Urothelium cell line (cell line): ENCODE measurements at regions not wholly inside any gene's neighbourhood (a gene's known extent, or its start where the extent isn't known, plus 50 kb on each side); places are given as distances from the start of the nearest gene placed in this dataset.
A peak's percentile ranks its signal among the peaks of the same experiment; 100 is the strongest.

ENCODE experiments used
- DNase-seq: peaks from one replicate; pipeline ENCODE4 v3.0.0; 2011; ENCODE audit warnings: low spot score, mixed read lengths
- FAIRE-seq: peaks from 2 replicates; lab custom pipeline; 2011; peaks lifted over from hg19 to GRCh38; lab: Jason Lieb, UNC

DNA sequence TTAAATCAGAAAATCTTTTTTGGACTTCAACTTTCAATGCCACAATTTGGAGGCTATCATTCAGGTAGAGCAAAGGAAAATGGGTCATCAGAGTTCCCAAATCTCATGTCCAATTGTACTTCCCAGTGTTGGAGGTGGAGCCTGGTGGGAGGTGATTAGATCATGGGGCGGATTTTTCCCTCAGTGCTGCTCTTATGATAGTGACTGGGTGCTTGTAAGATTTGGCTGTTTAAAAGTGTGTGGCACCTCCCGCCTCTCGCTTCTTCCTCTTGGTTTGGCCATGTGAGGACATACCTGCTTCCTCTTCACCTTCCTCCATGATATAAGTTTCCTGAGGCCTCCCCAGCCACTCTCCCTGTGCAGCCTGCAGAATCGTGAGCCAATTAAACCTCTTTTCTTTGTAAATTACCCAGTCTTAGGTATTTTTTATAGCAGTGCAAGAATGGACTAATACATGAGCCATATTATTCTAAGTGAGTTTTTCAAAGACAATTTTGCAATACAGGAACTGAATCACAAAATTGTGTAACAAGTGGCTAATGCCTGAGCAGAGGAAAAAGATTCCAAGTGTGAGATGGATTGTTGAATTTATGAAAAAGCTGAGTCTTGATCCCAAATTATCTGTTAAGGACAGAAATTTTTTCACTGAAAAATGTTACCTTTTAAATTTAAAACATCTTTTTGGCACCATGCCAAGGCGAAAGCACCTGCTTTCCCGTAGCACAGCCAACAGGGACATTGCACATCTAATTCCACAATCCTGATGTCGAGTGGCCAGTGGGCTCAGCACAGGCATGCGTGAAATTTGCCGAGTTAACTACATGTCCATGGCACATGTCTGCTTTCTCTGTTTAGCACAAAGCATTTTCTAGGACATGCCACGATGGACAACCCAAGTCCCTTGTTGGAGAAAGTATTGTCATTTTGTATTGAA lies 150.9 kb downstream of the COL6A3 start:
- FAIRE-seq (peak; percentile 40), DNase-seq (no peak)

GRCh38 chr2:237264480-237265219 lies 149.3 kb downstream of the COL6A3 start:
- DNase-seq, result peak; percentile 88

DNA sequence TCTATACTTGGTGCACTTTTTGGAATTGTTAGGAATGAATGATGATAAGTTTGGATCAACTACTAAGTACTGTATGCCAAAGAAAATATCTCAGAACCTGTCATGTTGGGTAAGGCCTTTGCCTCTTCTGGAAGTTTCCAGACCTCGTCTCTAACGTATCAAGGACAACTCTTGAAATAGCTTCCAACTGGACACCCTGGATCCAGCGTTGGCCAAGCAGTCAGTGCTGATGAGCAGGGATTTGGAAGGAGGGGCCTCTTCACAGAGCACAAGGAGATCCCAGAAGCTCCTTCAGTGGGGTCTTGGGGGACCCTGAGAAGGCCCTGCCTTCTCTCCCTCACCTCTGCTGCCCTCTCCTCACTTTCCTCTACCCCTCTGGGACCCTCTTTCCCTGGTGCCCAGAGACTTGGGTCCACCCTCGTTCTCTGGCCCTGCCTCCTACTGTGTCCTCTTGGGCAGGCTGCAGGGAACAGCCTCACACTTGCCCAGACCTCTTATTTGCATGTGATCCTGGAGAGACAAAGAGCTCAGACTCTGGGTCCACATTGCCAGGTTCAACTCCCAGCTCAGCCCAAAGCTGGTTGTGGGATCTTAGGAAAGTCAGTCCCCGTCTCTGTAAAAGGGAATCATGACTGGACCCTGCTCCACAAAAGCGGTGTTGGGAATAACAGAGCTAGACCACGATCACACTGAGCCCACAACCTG lies 145.8 kb downstream of the COL6A3 start:
- no peak for FAIRE-seq
- DNase-seq, result no peak

More at GRCh38 chr2:237264480-237265219, 149.3 kb downstream of the COL6A3 start:
- FAIRE-seq, result no peak

DNA sequence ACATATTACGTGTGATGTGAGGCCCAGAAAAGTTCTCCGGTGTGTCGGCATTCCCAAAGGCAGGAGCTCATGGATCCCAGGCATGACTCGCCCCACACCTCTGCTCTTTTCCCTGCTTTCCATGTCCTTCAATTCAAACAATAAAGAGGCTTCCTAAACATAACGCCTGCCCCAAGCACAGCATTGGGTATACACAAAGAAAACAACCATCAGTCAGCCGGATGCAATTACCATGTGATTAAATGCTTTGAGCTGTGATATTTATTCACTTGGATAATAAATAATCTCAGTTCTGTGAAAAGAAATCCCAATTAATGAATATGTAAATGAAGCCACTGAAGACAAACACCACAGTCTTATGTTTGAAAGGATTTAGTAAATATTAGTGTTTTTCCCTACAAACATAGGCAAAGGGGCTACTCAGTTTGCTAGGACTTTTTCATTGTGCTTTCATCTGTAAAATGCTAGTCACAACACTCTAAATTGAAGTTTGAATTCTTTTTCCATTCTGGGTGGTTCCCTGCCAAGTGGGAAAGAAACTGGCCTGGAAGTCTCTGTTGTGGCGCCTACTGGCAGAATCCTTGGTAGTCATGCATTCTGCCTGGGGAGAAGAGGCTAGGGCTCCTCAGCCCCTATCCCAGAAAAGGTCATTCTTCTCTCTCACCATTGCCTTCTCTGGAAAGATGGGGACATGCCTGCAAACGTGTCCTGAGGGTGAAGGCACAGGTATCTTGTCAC lies 144.7 kb downstream of the COL6A3 start:
- DNase-seq (no peak), FAIRE-seq (no peak)

DNA sequence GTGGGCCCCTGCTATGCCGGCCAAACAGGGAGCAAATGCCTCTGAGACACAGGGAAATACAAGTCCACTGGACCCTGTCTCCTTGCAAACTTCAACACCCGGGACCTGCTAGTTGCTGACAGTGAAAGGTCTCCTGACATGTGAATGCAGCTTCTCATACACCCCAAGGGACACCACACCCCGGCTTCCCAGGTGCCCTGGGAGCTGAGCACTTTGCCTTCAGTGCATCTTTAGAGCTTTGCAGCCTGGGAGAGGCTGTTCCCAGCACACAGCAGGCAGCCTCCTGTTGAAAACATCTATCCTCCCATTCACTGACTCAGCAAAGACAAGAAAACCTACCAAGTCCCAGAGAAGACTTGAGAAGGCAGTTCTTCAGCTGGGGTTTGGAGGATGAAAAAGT lies 143.4 kb downstream of the COL6A3 start:
- no peak for DNase-seq

GRCh38 chr2:237271698-237272652 lies 142.0 kb downstream of the COL6A3 start:
- DNase-seq (no peak), FAIRE-seq (no peak)

More for the DNA sequence above, 143.4 kb downstream of the COL6A3 start:
- no peak for FAIRE-seq
